Parathyroid adenoma (tissue), 2 donors: ENCODE measurements at regions not wholly inside any gene's neighbourhood (a gene's known extent, or its start where the extent isn't known, plus 50 kb on each side); places are given as distances from the start of the nearest gene placed in this dataset.

Experiments used
- H2AFZ ChIP-seq: fragments of 300-600 bp; sonication (generic); one replicate; pipeline ENCODE4 v1.7.0; 2017; ENCODE audit warnings: antibody characterized with exemption, mild to moderate bottlenecking
- H3K27ac ChIP-seq: fragments of 300-600 bp; sonication (generic); one replicate; pipeline ENCODE4 v1.7.0; 2017
- H3K27me3 ChIP-seq: fragments of 300-600 bp; sonication (generic); one replicate; pipeline ENCODE4 v1.7.0; 2017; ENCODE audit warnings: low read length; ENCODE audit not compliant: control insufficient read depth, insufficient read depth
- H3K36me3 ChIP-seq: fragments of 300-600 bp; sonication (generic); one replicate; pipeline ENCODE4 v1.7.0; 2017; ENCODE audit warnings: low read length; ENCODE audit not compliant: control insufficient read depth, insufficient read depth
- H3K4me1 ChIP-seq: fragments of 300-600 bp; sonication (generic); one replicate; pipeline ENCODE4 v1.7.0; 2017; ENCODE audit warnings: control low read depth
- H3K4me2 ChIP-seq: fragments of 300-600 bp; sonication (generic); one replicate; pipeline ENCODE4 v1.7.0; 2017; ENCODE audit warnings: low read length
- H3K4me3 ChIP-seq: fragments of 300-600 bp; sonication (generic); one replicate; pipeline ENCODE4 v1.7.0; 2017; ENCODE audit warnings: low read depth, low read length
- H3K79me2 ChIP-seq: fragments of 300-600 bp; sonication (generic); one replicate; pipeline ENCODE4 v1.7.0; 2017; ENCODE audit warnings: control low read depth
- H3K9ac ChIP-seq: fragments of 300-600 bp; sonication (generic); one replicate; pipeline ENCODE4 v1.7.0; 2017; ENCODE audit warnings: mild to moderate bottlenecking
- H3K9me3 ChIP-seq: fragments of 300-600 bp; sonication (generic); one replicate; pipeline ENCODE4 v1.7.0; 2017; ENCODE audit warnings: low read length; ENCODE audit not compliant: control insufficient read depth
- TF ChIP-seq, protein P1 (sequence below): fragments of 300-600 bp; sonication (generic); IDR thresholded peaks from one replicate; pipeline ENCODE4 v1.7.0; 2017; ENCODE audit warnings: antibody characterized with exemption, mild to moderate bottlenecking
- donor health status: primary hyperparathyroidism.

GRCh38 chr10:52436664-52437063, 122.6 kb downstream of the DKK1 start:
- no peak overlapping the region for H3K9ac ChIP-seq
- H3K9me3 ChIP-seq = no peaks in the 10 kb centered on the region
- TF ChIP-seq, protein P1, sequence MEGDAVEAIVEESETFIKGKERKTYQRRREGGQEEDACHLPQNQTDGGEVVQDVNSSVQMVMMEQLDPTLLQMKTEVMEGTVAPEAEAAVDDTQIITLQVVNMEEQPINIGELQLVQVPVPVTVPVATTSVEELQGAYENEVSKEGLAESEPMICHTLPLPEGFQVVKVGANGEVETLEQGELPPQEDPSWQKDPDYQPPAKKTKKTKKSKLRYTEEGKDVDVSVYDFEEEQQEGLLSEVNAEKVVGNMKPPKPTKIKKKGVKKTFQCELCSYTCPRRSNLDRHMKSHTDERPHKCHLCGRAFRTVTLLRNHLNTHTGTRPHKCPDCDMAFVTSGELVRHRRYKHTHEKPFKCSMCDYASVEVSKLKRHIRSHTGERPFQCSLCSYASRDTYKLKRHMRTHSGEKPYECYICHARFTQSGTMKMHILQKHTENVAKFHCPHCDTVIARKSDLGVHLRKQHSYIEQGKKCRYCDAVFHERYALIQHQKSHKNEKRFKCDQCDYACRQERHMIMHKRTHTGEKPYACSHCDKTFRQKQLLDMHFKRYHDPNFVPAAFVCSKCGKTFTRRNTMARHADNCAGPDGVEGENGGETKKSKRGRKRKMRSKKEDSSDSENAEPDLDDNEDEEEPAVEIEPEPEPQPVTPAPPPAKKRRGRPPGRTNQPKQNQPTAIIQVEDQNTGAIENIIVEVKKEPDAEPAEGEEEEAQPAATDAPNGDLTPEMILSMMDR = no peak
- H3K4me2 ChIP-seq = no peak overlapping the region
- H3K79me2 ChIP-seq = no peaks in the 10 kb centered on the region
- no peaks in the 10 kb centered on the region for H3K27me3 ChIP-seq
- no peaks in the 10 kb centered on the region for H3K4me1 ChIP-seq
- no peak overlapping the region for H2AFZ ChIP-seq
- H3K36me3 ChIP-seq = no peaks in the 10 kb centered on the region
- no peak overlapping the region for H3K27ac ChIP-seq
- H3K4me3 ChIP-seq = no peak overlapping the region

- no peak overlapping the region for H3K9ac ChIP-seq
- H2AFZ ChIP-seq = no peak overlapping the region
- no peak overlapping the region for H3K27ac ChIP-seq
- H3K36me3 ChIP-seq = no peaks in the 10 kb centered on the region
- H3K9me3 ChIP-seq = no peaks in the 10 kb centered on the region
- TF ChIP-seq, protein P1 = no peak
- no peak overlapping the region for H3K4me2 ChIP-seq
- H3K27me3 ChIP-seq = no peaks in the 10 kb centered on the region
- H3K79me2 ChIP-seq = no peaks in the 10 kb centered on the region
- no peak overlapping the region for H3K4me3 ChIP-seq
- no peaks in the 10 kb centered on the region for H3K4me1 ChIP-seq
These were observed 123.1 kb downstream of the DKK1 start for GRCh38 chr10:52437205-52437646.

GRCh38 chr10:52438119-52438518, 124.0 kb downstream of the DKK1 start:
- Histone ChIP-seq H3K27me3 (no peaks in the 10 kb centered on the region), H3K27ac (no peak overlapping the region), H3K36me3 (no peaks in the 10 kb centered on the region), H3K9ac (no peak overlapping the region), H3K4me2 (no peak overlapping the region), H3K79me2 (no peaks in the 10 kb centered on the region), H3K9me3 (no peaks in the 10 kb centered on the region), H3K4me3 (no peak overlapping the region), H2AFZ (no peak overlapping the region), H3K4me1 (no peaks in the 10 kb centered on the region)
- TF ChIP-seq, protein P1 = no peak

GRCh38 chr10:52440612-52441285, 126.7 kb downstream of the DKK1 start:
- Histone ChIP-seq H3K4me2 (no peak overlapping the region), H3K4me1 (no peaks in the 10 kb centered on the region), H3K4me3 (no peak overlapping the region), H3K79me2 (no peaks in the 10 kb centered on the region), H3K27me3 (no peaks in the 10 kb centered on the region), H3K27ac (no peak overlapping the region), H3K36me3 (no peaks in the 10 kb centered on the region), H3K9me3 (no peaks in the 10 kb centered on the region), H3K9ac (no peak overlapping the region), H2AFZ (no peak overlapping the region)
- TF ChIP-seq, protein P1 = no peak

GRCh38 chr10:52442576-52442975, 128.5 kb downstream of the DKK1 start:
- Histone ChIP-seq H3K4me1 (no peaks in the 10 kb centered on the region), H3K4me3 (no peak overlapping the region), H3K79me2 (no peaks in the 10 kb centered on the region), H2AFZ (no peak overlapping the region), H3K27ac (no peak overlapping the region), H3K27me3 (no peaks in the 10 kb centered on the region), H3K9me3 (no peaks in the 10 kb centered on the region), H3K4me2 (no peak overlapping the region), H3K36me3 (no peaks in the 10 kb centered on the region), H3K9ac (no peak overlapping the region)
- TF ChIP-seq, protein P1 = no peak
